ENCODE measurements at regions not wholly inside any gene's neighbourhood (a gene's known extent, or its start where the extent isn't known, plus 50 kb on each side); places are given as distances from the start of the nearest gene placed in this dataset.
A peak's percentile ranks its signal among the peaks of the same experiment; 100 is the strongest.
"Not testable (repeated sequence)": the region's sequence is repeated elsewhere in the genome, so short reads cannot be mapped to it uniquely, and the experiment has no call there.

- DNase-seq, result no peak
Measured at GRCh38 chr3:106029954-106030626, 161.3 kb upstream of the CBLB start.

- no peak for DNase-seq
Measured at GRCh38 chr3:106030627-106030963, 161.8 kb upstream of the CBLB start.

- peak; percentile 77 for DNase-seq
Measured at GRCh38 chr3:106032479-106032878, 163.7 kb upstream of the CBLB start.

- no peak for DNase-seq
Measured at GRCh38 chr3:106033654-106034053, 164.8 kb upstream of the CBLB start.

- DNase-seq, result no peak
Measured at GRCh38 chr3:106034313-106034712, 165.5 kb upstream of the CBLB start.

- DNase-seq, result no peak
Measured at GRCh38 chr3:106035619-106036018, 166.8 kb upstream of the CBLB start.

GRCh38 chr3:106036696-106037095, 167.9 kb upstream of the CBLB start:
- DNase-seq, result peak; percentile 73

- no peak for DNase-seq
Measured at GRCh38 chr3:106047221-106047620, 178.4 kb upstream of the CBLB start.

GRCh38 chr3:106048946-106049481, 180.2 kb upstream of the CBLB start:
- DNase-seq, result no peak

GRCh38 chr3:106049821-106050220, 181.0 kb upstream of the CBLB start:
- no peak for DNase-seq

GRCh38 chr3:106056931-106057330, 188.1 kb upstream of the CBLB start:
- no peak for DNase-seq

GRCh38 chr3:106058475-106058874, 189.7 kb upstream of the CBLB start:
- peak; percentile 87 for DNase-seq

GRCh38 chr3:106059953-106060517, 191.2 kb upstream of the CBLB start:
- no peak for DNase-seq

- DNase-seq, result no peak
Measured at GRCh38 chr3:106063909-106064308, 195.1 kb upstream of the CBLB start.

GRCh38 chr3:106065831-106066230, 197.0 kb upstream of the CBLB start:
- no peak for DNase-seq

GRCh38 chr3:106067711-106068110, 198.9 kb upstream of the CBLB start:
- DNase-seq, result no peak

- no peak for DNase-seq
Measured at GRCh38 chr3:106068381-106068780, 199.6 kb upstream of the CBLB start.

- DNase-seq, result no peak
Measured at GRCh38 chr3:106068795-106069194, 200.0 kb upstream of the CBLB start.

GRCh38 chr3:106070187-106070586, 201.4 kb upstream of the CBLB start:
- DNase-seq, result no peak

GRCh38 chr3:106071306-106071705, 202.5 kb upstream of the CBLB start:
- no peak for DNase-seq

- DNase-seq, result not testable (repeated sequence)
Measured at GRCh38 chr3:106072596-106072995, 203.8 kb upstream of the CBLB start.

GRCh38 chr3:106073806-106074205, 205.0 kb upstream of the CBLB start:
- not testable (repeated sequence) for DNase-seq

- not testable (repeated sequence) for DNase-seq
Measured at GRCh38 chr3:106075731-106076130, 206.9 kb upstream of the CBLB start.

GRCh38 chr3:106078635-106079034, 209.8 kb upstream of the CBLB start:
- no peak for DNase-seq

- no peak for DNase-seq
Measured at GRCh38 chr3:106082616-106083015, 213.8 kb upstream of the CBLB start.

Data from NCI-H82 (cell line).